ENCODE measurements at regions not wholly inside any gene's neighbourhood (a gene's known extent, or its start where the extent isn't known, plus 50 kb on each side); places are given as distances from the start of the nearest gene placed in this dataset.
"Not testable (repeated sequence)": the region's sequence is repeated elsewhere in the genome, so short reads cannot be mapped to it uniquely, and the experiment has no call there.

GRCh38 chr5:42319546-42319945 is 103.7 kb upstream of the GHR start:
- not testable (repeated sequence) for TF ChIP-seq POLR2A (IDR thresholded peaks at IDR 0.05; ENCODE audit: low read depth, low read length); SPI1 (IDR thresholded peaks at IDR 0.05; ENCODE audit: low read depth, low read length); TAF1 (IDR thresholded peaks at IDR 0.05; ENCODE audit: low read depth, low read length); POLR2AphosphoS5 (IDR thresholded peaks at IDR 0.05; ENCODE audit: low read depth, low read length); PAX5 (IDR thresholded peaks at IDR 0.05; ENCODE audit: insufficient read depth, low read length, severe bottlenecking); POU2F2 (IDR thresholded peaks at IDR 0.05; ENCODE audit: low read depth, low read length)

All from GM12891 (cell line).